ENCODE measurements at regions not wholly inside any gene's neighbourhood (a gene's known extent, or its start where the extent isn't known, plus 50 kb on each side); places are given as distances from the start of the nearest gene placed in this dataset.

GRCh38 chr18:51580580-51580979 is 383.1 kb upstream of the MEX3C start:
- TF ChIP-seq CTCF (IDR thresholded peaks at IDR 0.05; ENCODE audit: low read depth, low read length, missing control alignments): no peak
- DNase-seq (ENCODE audit: low read depth): no peak
- no peak overlapping the region for H3K4me3 ChIP-seq (ENCODE audit: low read depth, low read length)

- H3K4me3 ChIP-seq (ENCODE audit: low read depth, low read length): no peak overlapping the region
- DNase-seq (ENCODE audit: low read depth): no peak
- TF ChIP-seq CTCF (IDR thresholded peaks at IDR 0.05; ENCODE audit: low read depth, low read length, missing control alignments): no peak
Observed at GRCh38 chr18:51582551-51582950, 385.1 kb upstream of the MEX3C start.

GRCh38 chr18:51588616-51589015 is 391.1 kb upstream of the MEX3C start:
- H3K4me3 ChIP-seq (ENCODE audit: low read depth, low read length): no peak overlapping the region
- TF ChIP-seq CTCF (IDR thresholded peaks at IDR 0.05; ENCODE audit: low read depth, low read length, missing control alignments): no peak
- no peak for DNase-seq (ENCODE audit: low read depth)

- no peak overlapping the region for H3K4me3 ChIP-seq (ENCODE audit: low read depth, low read length)
- no peak for DNase-seq (ENCODE audit: low read depth)
- no peak for TF ChIP-seq CTCF (IDR thresholded peaks at IDR 0.05; ENCODE audit: low read depth, low read length, missing control alignments)
Observed at GRCh38 chr18:51593931-51594330, 396.4 kb upstream of the MEX3C start.

- H3K4me3 ChIP-seq (ENCODE audit: low read depth, low read length): no peak overlapping the region
- no peak for DNase-seq (ENCODE audit: low read depth)
- TF ChIP-seq CTCF (IDR thresholded peaks at IDR 0.05; ENCODE audit: low read depth, low read length, missing control alignments): no peak
Observed at GRCh38 chr18:51603111-51603510, 405.6 kb upstream of the MEX3C start.

GRCh38 chr18:51603551-51603950 is 406.1 kb upstream of the MEX3C start:
- no peak overlapping the region for H3K4me3 ChIP-seq (ENCODE audit: low read depth, low read length)
- no peak for TF ChIP-seq CTCF (IDR thresholded peaks at IDR 0.05; ENCODE audit: low read depth, low read length, missing control alignments)
- DNase-seq (ENCODE audit: low read depth): no peak

- H3K4me3 ChIP-seq (ENCODE audit: low read depth, low read length): no peak overlapping the region
- no peak for DNase-seq (ENCODE audit: low read depth)
- TF ChIP-seq CTCF (IDR thresholded peaks at IDR 0.05; ENCODE audit: low read depth, low read length, missing control alignments): no peak
Observed at GRCh38 chr18:51610481-51610880, 413.0 kb upstream of the MEX3C start.

All from GM12864 (cell line).